Activated CD4-positive, alpha-beta T cell treated with anti-CD3 and anti-CD28 coated beads, Interleukin-2, amount 50 U/mL, for 48 hours (primary cell): ENCODE measurements at regions not wholly inside any gene's neighbourhood (a gene's known extent, or its start where the extent isn't known, plus 50 kb on each side); places are given as distances from the start of the nearest gene placed in this dataset.

Source experiments
- DNase-seq, 2 experiments: peaks; one replicate each; pipeline ENCODE4 v3.0.0-alpha.2; 2020

DNA sequence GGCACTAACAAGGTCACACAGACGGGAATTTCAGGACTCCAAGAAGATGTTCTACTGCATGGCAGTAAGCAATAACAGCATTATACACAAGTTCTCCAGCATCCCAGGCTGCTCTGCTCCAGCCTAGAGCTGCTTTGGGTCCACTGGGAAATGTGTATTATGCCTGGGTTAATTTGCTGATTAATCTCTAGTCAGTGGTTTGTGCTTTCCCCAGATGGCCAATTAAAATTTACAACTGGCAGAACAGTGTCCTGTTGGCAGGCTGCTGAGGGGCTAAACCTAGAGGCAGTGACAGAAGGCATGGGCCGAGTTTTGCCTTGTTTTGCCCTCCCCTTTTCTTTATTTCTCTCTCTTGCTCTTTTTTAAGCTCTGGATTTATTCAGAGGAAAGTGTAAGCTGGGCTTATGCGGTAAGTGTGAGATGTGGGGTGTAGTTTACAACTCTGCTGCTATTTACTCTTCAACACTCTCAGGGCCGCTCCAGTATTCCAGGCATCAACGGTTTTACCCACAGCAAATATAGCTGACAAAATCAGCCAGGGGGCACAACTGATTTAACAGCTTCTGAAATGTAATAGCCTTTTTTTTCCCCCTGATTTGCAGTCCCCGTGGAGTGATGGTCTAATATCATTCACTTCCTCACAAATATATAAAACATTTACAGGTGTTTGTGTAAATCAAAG is 348.0 kb downstream of the GPD2 start:
- DNase-seq, result no peak

- DNase-seq, result no peak
These were observed 351.3 kb downstream of the GPD2 start for GRCh38 chr2:156787517-156787916.

GRCh38 chr2:156790343-156791037 is 354.3 kb downstream of the GPD2 start:
- no peak for DNase-seq

- DNase-seq, result no peak
These were observed 356.2 kb downstream of the GPD2 start for GRCh38 chr2:156792242-156792840.

DNA sequence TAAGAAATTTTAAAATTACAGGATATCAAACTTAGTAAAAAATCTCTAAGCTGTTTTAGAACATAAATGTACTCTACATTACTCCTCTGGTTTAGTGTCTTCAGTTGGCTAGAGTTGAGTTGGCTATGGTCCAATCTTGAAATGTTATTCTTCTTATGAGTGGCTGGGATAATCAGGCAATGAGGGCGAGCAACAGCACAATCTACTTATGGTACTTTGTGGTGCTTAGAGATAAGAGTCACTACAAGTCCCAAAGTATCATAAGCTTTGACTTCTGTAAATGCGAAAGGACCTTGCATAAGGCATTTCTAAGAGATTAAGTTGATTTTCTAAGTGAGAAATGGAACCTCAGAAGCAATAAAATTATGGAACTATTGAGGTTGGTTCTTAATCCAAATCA is 361.7 kb downstream of the GPD2 start:
- no peak for DNase-seq

DNA sequence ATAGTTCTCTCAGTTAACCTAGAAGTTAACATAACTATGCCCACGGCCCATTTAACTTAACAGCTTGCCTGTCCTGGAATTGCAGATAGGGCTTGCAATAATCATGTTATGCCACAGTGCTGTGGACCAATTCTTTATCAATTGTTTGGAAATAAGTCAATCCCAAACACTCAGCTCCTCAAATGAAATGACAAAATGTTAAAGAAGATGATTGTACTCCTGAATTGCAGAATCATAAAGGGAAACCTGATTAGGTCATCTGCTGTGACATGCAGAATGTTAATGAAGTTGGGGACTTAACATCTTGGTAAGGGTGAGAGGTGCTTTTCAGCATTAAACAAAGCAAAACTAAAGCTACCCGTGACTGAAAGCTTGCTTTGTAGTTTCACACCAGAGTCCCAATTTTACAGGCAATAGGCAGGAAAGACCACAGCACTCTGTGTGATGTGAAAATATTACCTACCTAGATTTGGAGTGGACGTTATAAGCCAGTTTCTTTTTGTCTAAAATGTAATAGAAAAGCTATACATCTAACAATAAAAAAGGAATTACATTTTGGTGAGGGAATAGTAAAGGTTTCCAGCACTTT is 364.0 kb downstream of the GPD2 start:
- no peak for DNase-seq

- DNase-seq, result no peak
These were observed 364.7 kb downstream of the GPD2 start for GRCh38 chr2:156800781-156801361.

GRCh38 chr2:156803243-156803642 is 367.1 kb downstream of the GPD2 start:
- no peak for DNase-seq

- no peak for DNase-seq
These were observed 367.8 kb downstream of the GPD2 start for GRCh38 chr2:156803967-156804366.

GRCh38 chr2:156810094-156810493 is 373.9 kb downstream of the GPD2 start:
- DNase-seq, result no peak

DNA sequence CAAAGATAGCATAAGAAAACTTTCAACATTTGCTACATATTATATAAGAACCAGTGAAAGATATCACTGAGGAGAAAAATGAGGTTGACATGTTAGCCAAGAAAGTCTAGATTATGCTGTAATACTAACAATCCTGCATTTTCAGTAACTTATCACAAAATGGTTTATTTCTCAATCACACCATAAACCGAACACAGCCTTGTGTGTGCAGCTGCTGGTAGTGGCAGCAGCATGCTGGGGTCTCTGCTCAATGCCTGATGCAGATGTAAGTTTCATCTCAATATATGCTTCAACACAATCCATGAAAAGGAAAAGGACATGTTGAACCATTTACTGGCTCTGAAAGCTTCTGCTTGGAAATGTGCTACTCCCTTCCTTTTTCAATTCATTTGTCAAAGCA is 376.3 kb downstream of the GPD2 start:
- no peak for DNase-seq

GRCh38 chr2:156817430-156817829 is 381.3 kb downstream of the GPD2 start:
- no peak for DNase-seq

- no peak for DNase-seq
These were observed 382.0 kb downstream of the GPD2 start for GRCh38 chr2:156818221-156818620.

- no peak for DNase-seq
These were observed 382.8 kb downstream of the GPD2 start for GRCh38 chr2:156818944-156819343.

DNA sequence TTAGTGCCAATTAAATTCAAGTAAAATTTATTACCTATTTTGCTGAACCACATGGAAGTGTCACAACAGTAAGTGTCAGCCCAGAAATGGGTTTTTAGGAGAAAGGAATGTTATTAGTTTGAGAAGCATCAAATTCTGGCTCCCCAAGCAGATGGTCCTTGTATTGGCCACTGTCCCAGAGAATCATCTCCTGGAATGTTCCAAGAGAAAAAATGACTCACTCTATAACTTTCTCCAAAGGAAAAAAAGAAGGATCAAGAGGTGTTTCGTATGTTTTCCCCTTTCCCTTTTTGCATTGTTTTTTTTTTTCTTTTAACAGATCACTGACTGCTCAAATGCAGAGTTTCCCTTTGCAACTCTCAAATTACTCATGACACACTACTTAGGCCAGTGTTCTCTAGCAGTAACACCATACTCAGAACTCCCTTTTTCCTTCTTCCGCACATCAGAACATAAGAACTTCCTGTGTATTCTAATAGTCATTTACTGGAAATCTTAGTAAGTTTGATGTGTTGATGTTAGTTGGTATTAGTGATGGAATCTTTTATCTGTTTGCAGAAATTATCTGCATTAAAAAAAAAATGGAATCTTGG is 390.3 kb downstream of the GPD2 start:
- no peak for DNase-seq

- DNase-seq, result no peak
These were observed 398.3 kb downstream of the GPD2 start for GRCh38 chr2:156834431-156834830.

DNA sequence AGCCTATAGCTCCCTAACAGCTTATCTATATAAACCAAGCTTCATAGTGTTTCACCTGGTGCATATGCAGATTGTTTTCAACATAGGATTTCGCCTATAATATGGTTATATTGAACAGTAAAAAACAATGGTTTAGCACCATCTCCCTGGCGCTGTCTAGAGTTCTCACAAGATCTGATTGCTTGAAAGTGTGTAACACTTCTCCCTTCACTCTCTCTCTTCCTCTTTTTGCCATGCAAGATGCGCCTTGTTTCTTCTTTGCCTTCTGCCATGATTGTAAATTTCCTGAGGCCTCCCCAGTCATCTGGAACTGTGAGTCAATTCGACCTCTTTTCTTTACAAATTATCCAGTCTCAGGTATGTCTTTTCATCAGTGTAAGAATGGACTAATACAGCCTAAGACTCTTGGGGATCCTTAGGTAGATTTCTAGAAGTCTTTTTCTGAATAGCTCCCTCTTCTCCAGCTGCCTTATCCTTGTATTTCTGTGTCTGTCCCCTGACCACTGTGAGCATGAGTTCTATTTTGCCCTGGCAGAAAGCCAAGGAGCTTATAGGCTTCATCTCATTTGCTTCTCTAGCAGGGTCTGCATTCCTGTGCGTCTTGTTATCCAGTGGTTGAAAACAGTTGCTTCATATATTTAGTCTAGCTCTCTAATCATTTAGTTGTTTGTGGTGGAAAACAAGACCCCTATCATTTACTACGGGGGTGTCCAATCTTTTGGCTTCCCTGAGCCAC is 401.6 kb downstream of the GPD2 start:
- DNase-seq, result no peak

DNA sequence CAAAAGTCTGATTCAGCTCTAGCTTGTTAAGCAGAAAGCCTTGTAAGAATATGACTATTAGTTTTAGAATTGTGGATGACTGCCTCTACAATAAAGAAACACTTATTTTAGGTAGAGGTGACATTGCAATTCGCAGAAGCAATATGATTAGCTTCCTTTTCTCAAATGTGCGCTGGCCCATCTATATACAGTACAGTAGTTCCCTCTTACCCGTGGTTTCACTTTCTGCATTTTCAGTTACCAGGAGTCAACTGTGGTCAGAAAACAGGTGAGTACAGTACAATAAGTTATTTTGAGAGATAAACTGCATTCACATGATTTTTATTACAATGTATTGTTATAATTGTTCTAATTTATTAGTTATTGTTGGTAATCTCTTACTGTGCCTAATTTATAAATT is 405.1 kb downstream of the GPD2 start:
- no peak for DNase-seq

GRCh38 chr2:156845806-156846558 is 409.8 kb downstream of the GPD2 start:
- no peak for DNase-seq

DNA sequence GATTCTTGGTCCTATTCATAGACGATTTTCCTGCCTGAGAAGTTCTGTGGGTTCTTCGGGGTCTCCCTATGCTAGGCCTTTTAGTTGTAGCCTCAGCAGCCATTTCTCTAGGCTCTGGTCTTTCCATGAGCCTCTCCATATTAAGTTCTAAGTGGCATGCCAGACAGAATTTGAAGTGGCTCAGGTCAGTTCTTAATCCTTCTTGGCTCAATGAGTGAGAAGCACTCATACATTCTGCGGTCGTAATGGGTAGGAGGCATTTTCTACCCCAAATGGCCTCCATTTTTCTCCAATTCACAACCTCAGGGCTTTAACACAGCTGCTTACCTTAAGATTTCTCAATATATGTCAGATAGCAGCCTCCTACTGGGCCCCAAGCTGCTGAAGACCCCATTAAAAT is 405.3 kb upstream of the GALNT5 start:
- DNase-seq, result no peak

- no peak for DNase-seq
These were observed 404.8 kb upstream of the GALNT5 start for GRCh38 chr2:156852681-156853080.

GRCh38 chr2:156864325-156864724 is 393.2 kb upstream of the GALNT5 start:
- no peak for DNase-seq
